Bronchial epithelial cell (primary cell): ENCODE measurements at regions not wholly inside any gene's neighbourhood (a gene's known extent, or its start where the extent isn't known, plus 50 kb on each side); places are given as distances from the start of the nearest gene placed in this dataset.

Experiments used
- DNase-seq: peaks from one replicate; pipeline ENCODE4 v3.0.0-alpha.2; 2010; ENCODE audit warnings: low read depth
- FAIRE-seq: peaks from 2 replicates; lab custom pipeline; 2011; peaks lifted over from hg19 to GRCh38; lab: Jason Lieb, UNC
- H3K27me3 ChIP-seq: 2 replicates; pipeline ENCODE4 v1.5.1; 2011; ENCODE audit warnings: low read length; ENCODE audit not compliant: control insufficient read depth, insufficient read depth
- H3K36me3 ChIP-seq: 2 replicates; pipeline ENCODE4 v1.5.1; 2011; ENCODE audit warnings: low read length; ENCODE audit not compliant: control insufficient read depth, insufficient read depth
- H3K4me3 ChIP-seq: 2 replicates; pipeline ENCODE4 v1.5.1; 2011; ENCODE audit warnings: mild to moderate bottlenecking, low read depth, low read length, control low read depth
- TF ChIP-seq, protein P1 (sequence below): IDR thresholded peaks from 2 replicates; pipeline ENCODE4 v1.5.1; 2011; ENCODE audit warnings: mild to moderate bottlenecking, moderate library complexity, low read length, control low read depth, inconsistent platforms; ENCODE audit not compliant: insufficient read depth, severe bottlenecking

GRCh38 chr3:22507709-22508108 lies 695.4 kb upstream of the UBE2E2 start:
- DNase-seq (no peak), FAIRE-seq (no peak)
- TF ChIP-seq, protein P1, sequence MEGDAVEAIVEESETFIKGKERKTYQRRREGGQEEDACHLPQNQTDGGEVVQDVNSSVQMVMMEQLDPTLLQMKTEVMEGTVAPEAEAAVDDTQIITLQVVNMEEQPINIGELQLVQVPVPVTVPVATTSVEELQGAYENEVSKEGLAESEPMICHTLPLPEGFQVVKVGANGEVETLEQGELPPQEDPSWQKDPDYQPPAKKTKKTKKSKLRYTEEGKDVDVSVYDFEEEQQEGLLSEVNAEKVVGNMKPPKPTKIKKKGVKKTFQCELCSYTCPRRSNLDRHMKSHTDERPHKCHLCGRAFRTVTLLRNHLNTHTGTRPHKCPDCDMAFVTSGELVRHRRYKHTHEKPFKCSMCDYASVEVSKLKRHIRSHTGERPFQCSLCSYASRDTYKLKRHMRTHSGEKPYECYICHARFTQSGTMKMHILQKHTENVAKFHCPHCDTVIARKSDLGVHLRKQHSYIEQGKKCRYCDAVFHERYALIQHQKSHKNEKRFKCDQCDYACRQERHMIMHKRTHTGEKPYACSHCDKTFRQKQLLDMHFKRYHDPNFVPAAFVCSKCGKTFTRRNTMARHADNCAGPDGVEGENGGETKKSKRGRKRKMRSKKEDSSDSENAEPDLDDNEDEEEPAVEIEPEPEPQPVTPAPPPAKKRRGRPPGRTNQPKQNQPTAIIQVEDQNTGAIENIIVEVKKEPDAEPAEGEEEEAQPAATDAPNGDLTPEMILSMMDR: no peak
- H3K4me3 ChIP-seq: no peak overlapping the region
- no peaks in the 10 kb centered on the region for H3K27me3 ChIP-seq
- no peaks in the 10 kb centered on the region for H3K36me3 ChIP-seq

DNA sequence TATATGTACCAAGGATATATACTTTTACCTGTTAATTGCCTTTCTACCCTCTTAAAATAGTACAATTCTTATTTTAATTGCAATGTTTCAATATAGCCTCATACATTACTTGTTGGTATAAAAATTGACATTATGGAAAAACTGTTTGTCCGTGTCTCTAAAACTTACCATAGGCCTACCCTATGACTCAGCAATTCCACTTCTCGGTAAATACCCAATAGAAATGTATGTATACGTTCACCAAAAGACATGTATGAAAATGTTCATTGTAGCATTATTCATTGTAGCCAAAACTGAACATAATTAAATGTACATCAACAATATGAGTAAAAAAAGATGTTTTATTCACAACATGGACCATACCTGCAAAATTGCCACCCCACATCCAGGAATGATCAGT lies 679.2 kb upstream of the UBE2E2 start:
- DNase-seq (no peak), FAIRE-seq (no peak)

GRCh38 chr3:22526266-22526837 lies 676.8 kb upstream of the UBE2E2 start:
- no peaks in the 10 kb centered on the region for H3K27me3 ChIP-seq
- DNase-seq (no peak), FAIRE-seq (no peak)
- H3K36me3 ChIP-seq: no peaks in the 10 kb centered on the region
- TF ChIP-seq, protein P1: no peak
- H3K4me3 ChIP-seq: no peak overlapping the region

More for the DNA sequence above, 679.2 kb upstream of the UBE2E2 start:
- no peaks in the 10 kb centered on the region for H3K36me3 ChIP-seq
- H3K4me3 ChIP-seq: no peak overlapping the region
- TF ChIP-seq, protein P1: no peak
- H3K27me3 ChIP-seq: no peaks in the 10 kb centered on the region

- no peak for DNase-seq
- TF ChIP-seq, protein P1: no peak
- H3K27me3 ChIP-seq: no peaks in the 10 kb centered on the region
- no peak overlapping the region for H3K4me3 ChIP-seq
- FAIRE-seq: no peak
- H3K36me3 ChIP-seq: no peaks in the 10 kb centered on the region
These were observed 666.6 kb upstream of the UBE2E2 start for GRCh38 chr3:22536541-22536940.

GRCh38 chr3:22537560-22537959 lies 665.6 kb upstream of the UBE2E2 start:
- DNase-seq: no peak
- H3K27me3 ChIP-seq: no peaks in the 10 kb centered on the region
- no peak overlapping the region for H3K4me3 ChIP-seq
- no peaks in the 10 kb centered on the region for H3K36me3 ChIP-seq
- TF ChIP-seq, protein P1: no peak
- no peak for FAIRE-seq

- Histone ChIP-seq H3K4me3 (no peak overlapping the region), H3K27me3 (no peaks in the 10 kb centered on the region), H3K36me3 (no peaks in the 10 kb centered on the region)
- DNase-seq (peak; percentile 58), FAIRE-seq (no peak)
- TF ChIP-seq, protein P1: no peak
These were observed 660.8 kb upstream of the UBE2E2 start for GRCh38 chr3:22542311-22542710.
